GM06990 (cell line): ENCODE measurements at regions not wholly inside any gene's neighbourhood (a gene's known extent, or its start where the extent isn't known, plus 50 kb on each side); places are given as distances from the start of the nearest gene placed in this dataset.

ENCODE experiments used
- DNase-seq: peaks from one replicate; pipeline ENCODE4 v3.0.0-alpha.2; 2011; ENCODE audit not compliant: insufficient read length; ENCODE audit errors: extremely low read depth
- H3K27me3 ChIP-seq: replicated peaks from 2 replicates; pipeline ENCODE4 v1.6.0; 2011; ENCODE audit warnings: low read length; ENCODE audit not compliant: control insufficient read depth, insufficient read depth
- H3K36me3 ChIP-seq: 2 replicates; pipeline ENCODE4 v1.5.1; 2011; ENCODE audit warnings: low read length; ENCODE audit not compliant: control insufficient read depth, insufficient read depth
- H3K4me3 ChIP-seq: replicated peaks from 2 replicates; pipeline ENCODE4 v1.5.1; 2011; ENCODE audit warnings: low read depth, mild to moderate bottlenecking, control low read depth, low read length
- CTCF ChIP-seq: IDR thresholded peaks from 2 replicates; pipeline ENCODE4 v1.5.1; 2011; ENCODE audit warnings: low read length, control low read depth, mild to moderate bottlenecking, inconsistent platforms; ENCODE audit not compliant: insufficient read depth, poor library complexity, severe bottlenecking

- TF ChIP-seq CTCF: no peak
- DNase-seq: no peak
- Histone ChIP-seq H3K27me3 (no peaks in the 10 kb centered on the region), H3K4me3 (no peak overlapping the region), H3K36me3 (no peaks in the 10 kb centered on the region)
These were observed 92.7 kb downstream of the FAM217A start for GRCh38 chr6:3986241-3986640.

GRCh38 chr6:3987053-3987452 is 91.9 kb downstream of the FAM217A start:
- no peak for TF ChIP-seq CTCF
- Histone ChIP-seq H3K36me3 (no peaks in the 10 kb centered on the region), H3K27me3 (no peaks in the 10 kb centered on the region), H3K4me3 (no peak overlapping the region)
- DNase-seq: no peak

GRCh38 chr6:3987576-3987975 is 91.4 kb downstream of the FAM217A start:
- Histone ChIP-seq H3K4me3 (no peak overlapping the region), H3K27me3 (no peaks in the 10 kb centered on the region), H3K36me3 (no peaks in the 10 kb centered on the region)
- DNase-seq: no peak
- TF ChIP-seq CTCF: no peak

GRCh38 chr6:3990692-3991491 is 88.0 kb downstream of the FAM217A start:
- Histone ChIP-seq H3K36me3 (no peaks in the 10 kb centered on the region), H3K27me3 (no peaks in the 10 kb centered on the region), H3K4me3 (no peak overlapping the region)
- TF ChIP-seq CTCF: peak; percentile 97
- DNase-seq: peak; percentile 37

- TF ChIP-seq CTCF: no peak
- no peaks in the 10 kb centered on the region for H3K27me3 ChIP-seq
- H3K4me3 ChIP-seq: no peak overlapping the region
- DNase-seq: no peak
- H3K36me3 ChIP-seq: no peaks in the 10 kb centered on the region
These were observed 87.0 kb downstream of the FAM217A start for GRCh38 chr6:3991941-3992340.
